GM19324 (cell line): ENCODE measurements at regions not wholly inside any gene's neighbourhood (a gene's known extent, or its start where the extent isn't known, plus 50 kb on each side); places are given as distances from the start of the nearest gene placed in this dataset.
"Not testable (repeated sequence)": the region's sequence is repeated elsewhere in the genome, so short reads cannot be mapped to it uniquely, and the experiment has no call there.

Experiments used
- ATAC-seq: cut with Tn5 transposase; IDR thresholded peaks from one replicate; pipeline ENCODE4 v1.9.1; 2021; ENCODE audit warnings: mild to moderate bottlenecking, moderate library complexity; ENCODE audit not compliant: unreplicated experiment, low FRiP score

DNA sequence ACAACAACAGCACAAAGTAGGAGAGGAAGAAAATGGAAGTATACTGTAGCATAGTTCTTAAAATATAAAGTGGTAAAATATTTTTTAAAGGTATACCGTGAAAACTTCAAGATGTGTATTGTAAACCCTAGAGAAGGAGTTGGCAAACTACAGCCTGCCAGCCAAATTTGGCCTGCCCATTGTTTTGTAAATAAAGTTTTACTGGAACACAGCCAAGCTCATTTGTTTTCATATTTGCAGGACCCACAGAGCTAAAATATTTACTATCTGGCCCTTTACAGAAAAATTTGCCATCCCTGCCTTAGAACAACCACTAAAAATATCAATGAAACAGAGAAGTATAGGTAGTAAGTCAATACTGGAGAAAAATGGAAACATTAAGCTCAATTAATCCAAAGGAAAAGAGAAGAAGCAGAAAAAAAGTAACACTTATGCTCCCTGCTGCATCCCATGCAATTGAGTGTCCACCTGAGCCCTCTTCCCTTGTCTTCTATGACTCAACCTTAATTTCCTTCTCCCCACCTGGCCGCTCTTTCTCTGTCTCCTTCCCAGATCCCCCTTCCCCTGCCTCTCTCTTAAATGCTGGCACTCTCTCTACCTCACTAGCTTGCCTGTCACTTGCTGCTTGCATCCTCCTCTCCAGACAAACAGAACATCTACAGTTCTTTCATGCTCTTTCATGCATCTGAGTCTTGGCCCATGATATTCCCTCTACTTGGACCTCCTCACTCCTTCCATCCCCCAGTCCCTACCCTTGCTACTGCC lies 50.6 kb upstream of the FER start:
- no peak for ATAC-seq

- no peak for ATAC-seq
Observed at GRCh38 chr5:108696407-108696806, 51.3 kb upstream of the FER start.

DNA sequence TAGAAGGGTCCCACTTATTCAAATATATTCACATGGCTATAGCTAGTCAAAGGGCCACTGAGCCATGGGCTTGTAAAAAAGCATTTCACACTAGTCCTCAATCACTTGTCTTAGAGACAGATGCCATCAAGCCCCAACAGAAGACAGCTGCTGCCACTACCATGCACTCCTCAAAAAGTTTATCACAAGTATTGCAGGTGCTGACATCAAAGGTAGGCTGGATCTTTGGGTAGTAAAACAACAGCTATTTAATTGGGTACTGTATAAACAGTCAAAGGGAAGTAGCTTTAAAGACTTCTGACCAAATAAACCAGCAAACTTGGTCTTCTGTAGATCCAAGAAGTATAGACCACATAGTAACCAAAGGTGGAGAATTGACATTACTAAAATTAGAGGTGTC lies 59.2 kb upstream of the FER start:
- ATAC-seq = no peak

GRCh38 chr5:108687595-108688200 lies 60.0 kb upstream of the FER start:
- no peak for ATAC-seq

DNA sequence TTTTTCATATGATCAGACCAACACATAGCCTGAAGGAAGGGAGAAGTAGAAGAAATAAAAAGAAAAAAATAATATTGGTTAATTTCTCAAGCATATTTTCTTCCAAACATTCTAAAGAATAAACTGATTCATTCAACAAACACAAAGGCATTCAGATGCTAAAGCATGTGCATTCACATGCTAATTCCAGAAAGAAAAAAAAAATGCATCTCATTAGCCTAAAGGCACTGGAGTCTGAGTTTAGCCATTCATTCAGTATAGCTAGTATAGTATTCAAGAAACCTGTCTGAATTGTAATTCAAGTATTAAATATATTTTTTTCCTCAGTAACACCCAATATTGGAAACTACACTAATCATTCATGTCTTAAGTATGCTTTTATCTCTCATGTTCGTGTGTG lies 61.0 kb upstream of the FER start:
- ATAC-seq = no peak

DNA sequence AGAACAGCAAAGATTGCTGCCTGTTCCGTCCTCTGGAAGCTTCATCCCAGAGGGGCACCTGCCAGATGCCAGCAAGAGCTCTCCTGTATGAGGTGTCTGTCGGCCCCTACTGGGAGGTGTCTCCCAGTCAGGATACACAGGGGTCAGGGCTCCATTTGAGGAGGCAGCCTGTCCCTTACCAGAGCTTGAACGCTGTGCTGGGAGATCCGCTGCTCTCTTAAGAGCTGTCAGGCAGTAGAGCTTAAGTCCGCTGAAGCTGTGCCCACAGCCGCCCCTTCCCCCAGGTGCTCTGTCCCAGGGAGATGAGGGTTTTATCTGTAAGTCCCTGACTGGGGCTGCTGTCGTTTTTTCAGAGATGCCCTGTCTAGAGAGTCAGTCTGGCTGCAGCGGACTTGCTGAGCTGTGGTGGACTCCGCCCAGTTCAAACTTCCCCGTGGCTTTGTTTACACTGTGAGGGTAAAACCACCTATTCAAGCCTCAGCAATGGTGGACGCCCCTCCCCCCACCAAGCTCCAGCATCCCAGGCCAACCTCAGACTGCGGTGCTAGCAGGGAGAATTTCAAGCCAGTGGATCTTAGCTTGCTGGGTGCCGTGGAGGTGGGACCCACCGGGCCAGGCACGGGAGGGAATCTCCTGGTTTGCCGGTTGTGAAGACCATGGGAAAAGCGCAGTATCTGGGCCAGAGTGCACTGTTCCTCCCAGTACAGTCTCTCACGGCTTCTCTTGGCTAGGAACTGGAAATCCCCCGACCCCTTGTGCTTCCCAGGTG lies 62.1 kb upstream of the FER start:
- ATAC-seq = not testable (repeated sequence)

DNA sequence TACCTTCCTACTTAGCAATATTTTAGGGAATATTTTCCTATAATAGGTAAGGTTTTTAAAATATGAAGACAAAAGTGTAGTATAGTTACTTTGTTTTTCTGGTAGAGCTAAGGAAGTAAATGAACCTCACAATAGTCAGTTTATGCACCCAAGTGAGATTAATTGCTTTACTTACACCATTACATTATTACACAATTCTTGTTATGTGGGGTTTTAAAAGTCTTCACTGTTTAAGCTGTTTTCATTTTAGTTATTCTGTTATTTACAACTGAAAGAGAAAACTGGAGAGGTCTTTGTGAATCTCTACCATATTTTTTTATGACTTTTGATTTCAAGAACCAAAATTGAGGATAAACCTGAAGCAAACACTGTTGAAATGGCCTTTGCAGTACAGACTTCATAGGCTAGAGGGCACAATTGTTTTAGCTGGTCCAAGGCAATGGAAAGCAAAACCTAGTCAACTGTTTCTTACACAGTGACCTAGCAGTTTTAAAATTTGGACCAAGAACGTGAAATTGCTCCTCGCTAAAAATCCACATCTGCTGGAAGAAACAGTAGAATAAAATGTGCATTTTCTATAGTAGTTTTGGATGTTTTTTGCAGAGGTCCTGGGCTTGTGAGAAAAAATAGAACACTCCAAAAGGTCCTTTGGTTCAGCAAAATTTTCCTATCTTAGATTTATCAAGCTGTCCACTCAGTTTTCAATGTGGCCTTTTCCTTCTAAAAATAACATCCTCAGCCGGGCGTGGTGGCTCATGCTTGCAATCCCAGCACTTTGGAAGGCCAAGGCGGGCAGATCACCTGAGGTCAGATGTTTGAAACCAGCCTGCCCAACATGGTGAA lies 66.4 kb upstream of the FER start:
- peak; percentile 81 for ATAC-seq

DNA sequence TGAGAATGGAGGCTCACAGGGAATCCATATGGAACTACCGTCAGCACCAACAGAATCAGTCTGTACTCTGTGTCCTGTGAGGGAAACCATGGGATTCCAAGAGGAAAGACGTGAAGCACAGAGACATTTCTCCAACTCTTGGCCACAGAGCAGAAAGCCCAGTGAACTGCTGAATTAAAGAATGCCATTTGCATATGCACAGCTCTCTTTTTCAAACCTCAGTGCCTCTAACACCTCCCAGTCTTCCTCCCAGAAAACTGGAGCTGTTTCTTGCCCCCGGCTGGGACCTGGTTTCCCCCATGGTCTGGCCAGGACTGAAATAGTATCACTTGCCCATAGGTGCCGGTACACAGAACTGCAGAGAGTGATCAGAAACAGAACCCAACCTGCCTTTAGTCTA lies 69.6 kb upstream of the FER start:
- ATAC-seq = no peak

- ATAC-seq = no peak
Observed at GRCh38 chr5:108675736-108676135, 72.0 kb upstream of the FER start.

- ATAC-seq = no peak
Observed at GRCh38 chr5:108672639-108673038, 75.1 kb upstream of the FER start.

DNA sequence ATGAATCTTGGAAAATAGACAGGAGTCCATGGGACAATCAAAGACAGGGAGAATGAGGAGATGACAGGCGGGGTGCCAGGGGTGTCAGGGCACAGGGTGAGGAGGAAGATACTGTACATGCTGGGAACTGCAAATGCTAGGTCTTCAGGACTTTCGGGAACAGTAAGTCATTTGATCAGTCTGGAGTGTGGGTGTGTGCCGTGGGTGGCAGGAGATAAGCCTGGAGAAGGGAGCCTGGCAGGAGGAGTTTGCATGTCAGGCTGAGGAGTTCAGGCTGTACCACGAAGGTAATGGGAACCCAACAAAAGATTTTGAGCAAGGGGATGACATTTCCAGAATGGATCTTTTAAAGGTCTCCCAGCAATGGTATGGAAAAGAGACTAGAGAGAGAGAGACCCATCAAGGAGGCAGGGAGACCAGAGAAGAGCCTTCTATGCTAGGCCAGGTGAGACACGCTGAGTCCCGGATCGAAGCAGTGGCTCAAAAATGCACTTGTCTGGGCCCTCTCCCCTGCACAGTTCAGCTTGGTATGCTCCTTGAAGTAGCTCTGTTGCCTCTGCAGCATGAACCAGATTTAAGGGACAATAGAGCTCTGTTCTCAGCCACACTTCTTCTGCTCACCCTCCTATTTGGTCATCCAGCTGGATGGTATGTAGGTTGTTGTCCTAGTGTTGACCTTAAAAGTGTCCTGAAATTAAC lies 77.0 kb upstream of the FER start:
- no peak for ATAC-seq

GRCh38 chr5:108669462-108669861 lies 78.2 kb upstream of the FER start:
- no peak for ATAC-seq

- no peak for ATAC-seq
Observed at GRCh38 chr5:108661590-108662219, 86.0 kb upstream of the FER start.

- no peak for ATAC-seq
Observed at GRCh38 chr5:108661024-108661423, 86.7 kb upstream of the FER start.

GRCh38 chr5:108660291-108660690 lies 87.4 kb upstream of the FER start:
- ATAC-seq = no peak

GRCh38 chr5:108659531-108659930 lies 88.2 kb upstream of the FER start:
- ATAC-seq = no peak

DNA sequence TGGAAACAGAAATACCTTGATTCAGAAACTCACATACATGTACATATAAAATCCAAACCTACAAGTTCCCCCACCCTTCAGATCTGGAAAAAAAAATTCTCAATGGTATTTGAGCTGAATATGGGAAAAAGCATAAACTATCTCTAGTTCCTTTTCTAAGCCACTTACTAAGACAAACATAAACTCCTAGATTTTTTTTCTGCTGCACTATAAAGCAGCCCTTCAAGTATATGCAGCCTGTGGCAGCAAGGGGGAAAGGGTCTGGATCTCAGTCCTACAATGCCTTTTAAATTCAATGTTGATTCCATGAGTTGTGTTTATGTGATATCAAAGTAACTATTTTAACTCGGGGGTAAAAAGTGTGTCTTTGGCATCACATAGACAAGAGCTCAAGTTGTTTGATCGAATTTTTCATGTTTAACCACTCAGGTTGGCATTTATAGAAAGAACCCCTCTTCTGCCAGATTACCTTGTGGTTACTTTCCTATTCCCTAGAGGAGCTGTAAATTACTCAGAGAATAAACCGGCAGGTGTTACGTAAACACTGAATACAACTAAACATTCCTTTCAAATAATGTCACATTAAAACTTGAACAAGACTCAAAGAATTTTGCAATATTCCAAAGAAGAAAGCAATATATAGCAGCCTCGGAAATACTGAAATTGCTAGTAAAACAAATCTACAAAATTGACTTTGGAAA lies 91.8 kb upstream of the FER start:
- ATAC-seq = no peak

DNA sequence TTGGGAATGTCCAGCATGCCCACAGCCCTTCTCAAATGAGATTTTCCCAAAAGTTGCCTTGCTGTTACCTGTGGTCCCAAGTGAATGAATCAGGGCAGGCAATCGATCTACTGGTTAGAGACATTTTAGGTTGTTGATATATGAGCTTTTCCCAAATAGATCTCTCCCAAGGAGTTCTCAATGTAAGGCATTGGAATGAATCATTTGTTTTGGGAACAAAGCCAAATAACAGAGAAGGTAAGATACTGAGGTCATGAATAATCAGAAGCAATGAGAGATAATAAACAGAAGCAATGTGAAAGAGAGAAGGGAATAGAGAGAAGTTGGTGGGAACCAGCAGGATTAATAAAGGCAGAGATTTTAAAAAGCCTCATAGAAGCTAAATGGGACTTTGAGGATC lies 93.6 kb upstream of the FER start:
- ATAC-seq = no peak

DNA sequence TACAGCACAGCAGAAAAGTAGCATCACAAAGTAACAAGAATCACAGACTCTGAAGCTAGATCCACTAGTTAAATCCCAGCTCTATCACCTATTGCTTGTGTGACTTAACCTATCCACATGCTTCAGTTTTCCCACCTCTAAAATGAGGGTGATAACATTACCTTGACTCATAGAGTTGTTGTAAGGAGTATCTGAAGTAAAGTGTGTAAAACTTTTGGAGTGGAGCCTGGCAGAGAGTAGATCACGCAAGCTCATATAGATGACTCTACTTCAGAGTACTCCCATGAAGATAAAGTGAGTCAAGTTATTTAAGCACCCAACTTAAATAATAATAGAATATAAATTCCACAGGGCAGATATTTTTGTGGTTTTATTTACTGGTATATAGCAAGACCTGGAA lies 94.5 kb upstream of the FER start:
- no peak for ATAC-seq
